ENCODE measurements at regions not wholly inside any gene's neighbourhood (a gene's known extent, or its start where the extent isn't known, plus 50 kb on each side); places are given as distances from the start of the nearest gene placed in this dataset.

DNA sequence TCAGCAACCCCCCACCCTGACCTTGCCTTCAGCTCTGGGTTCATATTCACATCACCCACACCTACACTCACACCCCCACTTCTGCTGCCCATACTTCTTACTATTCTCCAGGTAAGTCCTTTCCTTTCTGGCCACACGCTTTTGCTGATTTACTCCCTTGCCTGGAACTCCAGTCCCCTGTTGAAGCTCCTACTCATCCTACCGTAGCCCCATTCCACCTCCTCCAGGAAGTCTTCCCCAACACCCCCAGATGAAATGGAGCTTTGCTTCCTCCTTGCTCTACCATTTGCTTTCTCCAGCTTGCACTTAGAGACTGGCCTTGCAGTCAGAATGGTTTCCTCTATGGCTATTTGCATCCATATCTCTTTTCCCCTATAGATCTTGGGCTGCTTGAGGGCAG lies 182.3 kb downstream of the MELK start:
- TF ChIP-seq, protein P1, sequence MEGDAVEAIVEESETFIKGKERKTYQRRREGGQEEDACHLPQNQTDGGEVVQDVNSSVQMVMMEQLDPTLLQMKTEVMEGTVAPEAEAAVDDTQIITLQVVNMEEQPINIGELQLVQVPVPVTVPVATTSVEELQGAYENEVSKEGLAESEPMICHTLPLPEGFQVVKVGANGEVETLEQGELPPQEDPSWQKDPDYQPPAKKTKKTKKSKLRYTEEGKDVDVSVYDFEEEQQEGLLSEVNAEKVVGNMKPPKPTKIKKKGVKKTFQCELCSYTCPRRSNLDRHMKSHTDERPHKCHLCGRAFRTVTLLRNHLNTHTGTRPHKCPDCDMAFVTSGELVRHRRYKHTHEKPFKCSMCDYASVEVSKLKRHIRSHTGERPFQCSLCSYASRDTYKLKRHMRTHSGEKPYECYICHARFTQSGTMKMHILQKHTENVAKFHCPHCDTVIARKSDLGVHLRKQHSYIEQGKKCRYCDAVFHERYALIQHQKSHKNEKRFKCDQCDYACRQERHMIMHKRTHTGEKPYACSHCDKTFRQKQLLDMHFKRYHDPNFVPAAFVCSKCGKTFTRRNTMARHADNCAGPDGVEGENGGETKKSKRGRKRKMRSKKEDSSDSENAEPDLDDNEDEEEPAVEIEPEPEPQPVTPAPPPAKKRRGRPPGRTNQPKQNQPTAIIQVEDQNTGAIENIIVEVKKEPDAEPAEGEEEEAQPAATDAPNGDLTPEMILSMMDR (IDR thresholded peaks at IDR 0.05), result no peak
- no peak for TF ChIP-seq POLR2AphosphoS5 (IDR thresholded peaks at IDR 0.05)

Data from prostate gland (tissue), 2 donors.